GM18909 (cell line): ENCODE measurements at regions not wholly inside any gene's neighbourhood (a gene's known extent, or its start where the extent isn't known, plus 50 kb on each side); places are given as distances from the start of the nearest gene placed in this dataset.

Experiments used
- ATAC-seq: cut with Tn5 transposase; IDR thresholded peaks from one replicate; pipeline ENCODE4 v1.9.1; 2021; ENCODE audit warnings: mild to moderate bottlenecking; ENCODE audit not compliant: unreplicated experiment, poor library complexity

DNA sequence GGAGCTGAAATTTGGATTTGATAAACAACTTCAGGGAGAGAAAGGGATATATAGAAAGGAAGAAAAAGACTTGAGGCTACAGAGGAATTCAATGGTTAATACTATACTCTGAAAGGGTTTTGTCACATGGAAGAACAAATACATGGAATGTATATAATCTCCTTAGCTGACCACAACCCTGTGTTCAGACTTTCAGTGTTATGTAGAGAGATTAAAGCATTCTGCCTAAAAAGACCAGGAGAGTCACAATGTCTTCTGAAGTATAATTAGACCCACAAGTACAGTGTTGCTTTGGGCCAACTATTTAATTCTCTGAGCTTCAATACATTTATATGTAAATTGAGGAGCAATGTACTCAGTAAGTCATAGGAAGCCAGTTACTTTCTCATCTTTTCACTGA, 123.8 kb upstream of the FSHR start:
- no peak for ATAC-seq

DNA sequence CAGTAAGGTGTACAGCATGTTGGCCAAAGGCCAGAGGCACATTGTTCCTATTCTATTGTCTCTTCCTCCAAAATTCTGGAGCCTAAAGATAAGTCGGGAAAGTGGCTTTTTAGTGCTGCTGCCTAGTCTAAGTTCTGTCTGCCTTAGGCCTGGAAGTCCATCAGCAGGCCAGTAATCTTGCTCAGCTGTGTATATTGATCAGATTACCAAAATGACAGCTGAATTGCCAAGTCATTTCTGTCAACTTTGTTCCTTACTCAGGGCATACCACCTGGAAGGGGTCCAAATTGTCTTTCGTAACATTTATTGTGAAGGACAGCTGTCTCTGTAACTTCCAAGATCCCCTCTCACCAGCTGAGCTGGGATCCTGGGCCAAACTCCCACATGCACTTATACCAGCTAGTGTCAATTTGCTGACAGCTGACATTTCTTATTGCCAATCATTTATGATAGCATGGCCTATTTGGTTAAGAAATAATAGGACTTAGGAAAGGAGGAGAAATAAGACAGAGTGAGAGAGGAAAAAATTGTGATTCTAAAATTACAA, 116.8 kb upstream of the FSHR start:
- ATAC-seq, result no peak

DNA sequence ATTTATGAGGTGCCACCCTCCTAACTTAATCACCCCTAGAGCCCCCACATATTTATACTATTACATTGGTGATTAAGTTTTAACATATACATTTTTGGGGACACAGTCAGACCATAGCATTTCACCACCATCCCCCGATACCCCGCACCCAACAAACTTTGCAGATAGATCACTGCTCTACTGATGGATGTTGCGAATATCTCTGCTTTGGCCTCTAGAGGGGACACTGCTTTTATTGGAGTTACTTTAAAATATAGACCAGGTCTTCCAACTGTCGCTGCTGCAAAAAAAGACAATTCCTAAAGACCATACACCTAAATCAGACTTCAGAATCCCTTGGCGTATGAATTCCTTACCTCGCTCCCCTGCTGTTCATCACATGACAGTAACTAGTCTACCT, 115.8 kb upstream of the FSHR start:
- ATAC-seq, result no peak

DNA sequence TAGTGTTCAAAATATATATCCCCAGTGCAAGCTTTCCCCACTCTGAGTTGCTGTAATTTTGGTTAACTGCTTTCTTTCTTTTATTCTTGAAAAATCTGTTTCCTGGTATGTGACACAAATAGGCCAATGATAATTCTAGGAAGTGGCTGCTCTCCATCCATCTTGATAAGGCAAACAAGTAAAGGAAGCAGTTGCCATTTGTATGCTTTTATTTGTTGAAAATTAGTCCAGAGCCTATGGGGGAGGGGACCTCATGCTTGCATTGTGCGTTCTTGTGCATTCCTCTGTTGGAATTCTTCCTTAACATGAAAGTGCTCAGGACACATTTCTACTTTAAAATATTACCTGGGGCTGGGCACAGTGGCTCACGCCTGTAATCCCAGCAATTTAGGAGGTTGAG, 111.2 kb upstream of the FSHR start:
- no peak for ATAC-seq

DNA sequence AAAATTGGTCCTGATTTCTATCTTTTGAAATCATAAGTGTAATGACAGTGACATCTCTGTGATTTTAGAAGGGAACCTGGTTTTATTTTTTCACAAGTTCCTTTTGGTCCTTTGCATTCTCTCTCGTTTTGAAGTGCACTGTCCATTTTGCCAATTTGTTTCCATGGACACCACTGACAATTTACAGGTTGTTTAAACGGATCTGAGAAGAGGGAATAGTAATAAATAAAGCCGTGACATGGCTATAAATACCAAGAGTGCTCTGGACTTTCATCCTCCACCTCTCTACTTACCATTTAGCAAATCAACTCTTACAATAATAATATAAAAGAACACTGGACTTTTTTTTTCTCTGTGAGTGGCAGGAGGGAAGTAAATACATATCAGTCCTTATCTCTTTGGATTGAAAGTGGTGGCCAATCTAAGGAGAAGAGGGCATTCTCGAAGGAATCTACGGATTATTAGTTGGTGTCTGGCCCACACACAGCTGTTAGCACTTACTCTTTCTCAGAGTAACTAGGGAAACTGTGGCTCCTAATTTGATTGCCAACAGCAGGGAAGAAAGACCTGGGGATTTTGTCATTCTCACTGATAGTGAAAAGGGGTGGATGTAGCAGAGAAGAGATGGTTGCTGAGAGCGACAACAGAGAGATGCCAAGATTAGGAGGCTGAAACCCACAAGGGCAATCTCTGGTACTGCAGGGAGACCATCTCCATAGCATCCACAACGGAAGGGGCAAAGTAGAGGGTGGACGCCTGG, 108.7 kb upstream of the FSHR start:
- ATAC-seq, result no peak

DNA sequence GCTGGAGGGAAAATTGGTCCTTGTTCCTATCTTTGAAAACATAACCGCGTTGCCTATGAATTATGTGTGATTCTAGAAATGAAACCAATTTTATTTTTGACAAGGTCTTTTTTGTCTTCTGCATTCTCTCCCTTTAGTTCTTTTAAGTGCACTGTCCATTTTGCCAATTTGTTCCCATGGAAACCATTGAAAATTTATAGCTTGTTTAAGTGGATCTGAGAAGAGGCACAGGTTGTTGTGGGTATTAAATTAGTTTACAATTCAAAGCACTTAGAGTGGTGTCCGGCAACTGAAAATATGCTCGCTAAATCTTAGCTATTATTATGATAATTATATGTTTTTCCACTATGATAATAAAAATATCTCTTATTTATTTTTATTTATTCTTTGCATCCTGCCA, 107.5 kb upstream of the FSHR start:
- ATAC-seq, result no peak

DNA sequence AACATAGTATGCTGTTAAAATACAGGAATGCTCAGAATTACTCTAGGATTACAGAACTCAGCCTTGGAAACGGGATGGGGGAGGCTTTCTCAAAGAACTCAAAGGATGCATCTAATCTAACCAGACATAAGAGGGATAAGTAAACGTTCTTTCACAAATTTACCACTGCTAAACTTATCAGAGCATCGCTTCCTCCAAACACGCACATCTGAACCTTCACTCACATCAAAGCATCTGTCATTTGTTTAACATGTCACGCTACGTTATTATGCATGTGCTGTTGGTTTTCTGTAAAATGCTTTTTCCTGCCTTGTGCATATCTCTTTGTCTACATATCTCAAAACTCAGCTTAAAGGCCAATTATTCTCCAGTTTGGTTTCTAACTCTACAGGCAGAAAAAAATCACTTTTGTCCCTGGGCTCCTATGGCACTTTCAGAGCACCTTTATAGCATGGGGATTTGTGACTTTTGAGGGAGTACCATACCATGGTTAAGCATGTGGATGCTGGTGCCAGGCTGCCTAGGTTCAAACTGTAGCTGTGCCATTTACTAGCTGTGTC, 106.7 kb upstream of the FSHR start:
- no peak for ATAC-seq

DNA sequence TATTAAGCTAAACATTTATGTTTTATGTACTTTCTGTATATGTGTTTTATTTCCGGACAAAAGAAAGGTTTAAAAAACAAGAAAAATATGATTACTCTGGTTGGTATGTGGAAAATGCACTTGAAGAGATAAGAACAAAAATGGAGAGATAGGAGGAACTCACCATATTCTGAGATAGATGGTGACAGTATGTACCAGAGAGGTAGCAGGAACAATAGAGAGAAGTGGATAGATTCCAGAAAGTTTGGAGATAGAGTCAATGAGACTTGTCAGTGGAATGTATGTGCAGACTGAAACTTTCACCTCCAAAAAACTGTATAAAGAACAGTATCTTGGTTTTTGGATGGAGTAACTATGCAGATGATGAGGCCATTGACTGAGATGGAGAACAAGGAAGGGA, 105.6 kb upstream of the FSHR start:
- no peak for ATAC-seq

DNA sequence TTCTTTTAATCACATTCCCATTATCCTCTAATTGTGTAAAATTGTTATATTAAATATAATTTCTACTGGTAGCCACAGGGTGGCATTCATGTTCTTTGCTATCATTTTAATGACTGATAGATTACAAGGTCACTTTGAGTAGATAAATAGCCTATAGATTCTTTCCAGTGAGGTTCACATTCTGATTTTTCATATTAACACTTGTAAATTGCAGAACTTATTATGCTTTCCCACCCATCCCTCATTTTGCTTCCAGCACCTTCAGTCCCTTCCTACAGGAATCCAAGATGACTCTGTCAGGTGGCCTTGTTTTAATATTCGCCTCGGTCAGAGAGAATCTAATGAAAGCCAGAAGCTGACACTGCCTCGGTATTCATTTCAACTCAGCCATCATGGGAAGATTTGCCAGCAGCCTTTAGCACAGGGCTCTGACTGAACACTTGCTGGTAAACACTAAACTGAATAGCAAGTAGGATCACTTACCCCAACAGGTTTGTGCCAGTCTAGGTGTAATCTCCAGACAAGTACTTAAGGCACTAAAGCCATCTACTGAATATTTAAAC, 101.2 kb upstream of the FSHR start:
- no peak for ATAC-seq

DNA sequence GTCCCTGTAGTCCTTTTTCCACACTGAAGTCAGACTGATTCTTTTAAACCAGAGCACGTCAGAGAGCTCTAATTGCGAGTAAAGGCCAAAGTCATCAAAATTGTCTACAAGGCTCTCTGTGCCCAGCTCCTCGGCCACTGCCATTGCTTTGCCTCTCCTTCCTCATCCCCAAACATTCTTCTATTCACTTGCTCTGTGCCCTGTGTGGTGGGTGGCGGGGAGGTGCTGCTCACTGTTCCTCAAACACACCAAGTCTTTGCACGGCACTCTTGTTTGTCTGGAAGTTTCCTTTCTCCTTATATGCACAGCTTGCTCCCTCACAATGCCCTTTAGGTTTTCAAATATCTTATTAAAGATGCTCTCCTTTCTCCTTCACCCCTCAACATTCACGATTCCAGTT, 100.1 kb upstream of the FSHR start:
- no peak for ATAC-seq

DNA sequence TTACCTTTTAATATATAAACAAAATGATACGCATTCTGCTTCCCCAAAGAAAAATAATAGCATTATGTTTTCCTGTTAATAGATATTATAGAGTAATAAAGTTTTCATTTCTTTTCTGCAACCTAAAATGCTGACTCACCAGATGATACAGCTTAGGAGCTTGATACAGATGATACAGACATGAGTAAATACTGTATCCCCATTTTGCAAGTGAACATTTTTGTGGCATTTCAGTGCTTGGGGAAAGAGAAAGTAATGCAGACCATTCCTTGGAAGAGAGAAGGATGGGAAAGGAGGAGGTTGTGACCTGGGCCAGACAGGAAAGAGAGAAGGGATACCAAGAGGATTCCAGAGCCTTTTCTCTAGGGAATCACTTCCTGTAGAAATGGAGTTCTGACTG, 97.5 kb upstream of the FSHR start:
- no peak for ATAC-seq

DNA sequence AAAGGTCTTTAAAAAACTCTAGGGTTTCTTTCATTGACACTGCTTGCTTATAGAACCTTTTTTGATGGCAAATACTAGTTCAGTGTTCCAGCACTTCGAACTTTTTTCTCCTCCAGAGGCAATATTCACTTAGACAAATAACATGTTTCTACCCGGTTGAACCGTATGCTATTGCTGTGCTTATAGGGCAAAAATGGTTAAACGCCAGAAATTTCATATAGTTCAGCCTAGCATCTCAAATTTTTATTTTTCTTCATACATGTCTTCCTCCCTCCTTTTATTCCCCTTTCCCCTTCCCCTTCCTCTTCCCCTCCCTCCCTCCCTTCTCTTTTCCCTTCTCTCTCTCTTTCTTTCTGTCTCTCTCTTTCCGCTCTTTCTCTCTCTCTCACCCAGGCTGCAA, 96.9 kb upstream of the FSHR start:
- no peak for ATAC-seq

DNA sequence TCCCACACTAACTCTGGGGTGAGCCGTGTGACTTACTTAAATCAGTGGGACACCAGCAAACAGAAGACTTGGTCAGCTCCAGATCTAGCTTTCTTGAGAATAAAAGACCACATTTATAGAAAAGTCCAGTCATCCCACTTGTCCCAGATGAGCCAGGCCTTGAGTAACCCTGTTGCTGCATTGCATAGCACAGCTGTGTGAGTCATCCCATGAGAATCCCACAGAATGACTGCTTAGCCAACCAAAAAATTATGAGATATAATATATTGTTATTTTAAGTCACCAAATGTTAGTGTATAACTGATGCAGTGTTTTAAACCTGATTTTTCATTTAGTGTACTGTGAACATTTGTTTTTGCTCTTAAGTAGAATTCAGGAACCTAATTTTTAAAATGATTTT, 94.2 kb upstream of the FSHR start:
- no peak for ATAC-seq

DNA sequence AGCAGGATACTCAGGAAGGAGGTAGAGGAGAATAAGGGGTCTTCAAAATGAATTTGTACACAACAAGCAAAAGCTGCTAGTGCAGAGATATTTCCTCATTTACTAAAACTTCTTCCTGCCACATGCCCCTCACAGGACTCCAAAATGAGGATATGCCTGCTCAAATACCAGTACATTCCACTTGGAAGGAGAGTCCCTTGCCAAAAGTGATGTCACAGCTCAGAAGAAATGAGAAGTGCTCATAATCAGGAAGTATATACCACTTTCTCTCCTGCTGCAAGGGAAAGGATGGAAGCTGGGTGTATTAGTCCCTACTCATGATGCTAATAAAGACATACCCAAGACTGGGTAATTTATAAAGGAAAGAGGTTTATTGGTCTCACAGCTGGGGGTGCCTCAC, 87.7 kb upstream of the FSHR start:
- ATAC-seq, result no peak

DNA sequence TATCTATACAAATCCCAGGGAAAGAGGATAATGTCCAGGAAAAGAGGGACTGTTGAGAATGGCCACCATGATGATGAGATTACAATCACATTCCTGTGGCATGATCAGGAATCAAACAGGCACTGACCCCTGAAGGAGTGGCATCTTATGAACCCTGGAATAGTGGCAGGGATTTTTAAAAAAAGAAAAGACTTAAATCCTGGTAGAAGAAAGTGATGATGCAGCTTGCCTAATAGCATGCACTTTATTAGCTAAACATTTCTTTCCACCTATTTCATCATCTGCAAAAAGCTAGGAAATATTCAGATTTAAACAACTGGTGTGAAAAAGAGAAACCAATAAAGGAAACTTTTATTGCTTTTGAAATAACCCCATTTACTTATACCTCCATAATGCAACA, 87.2 kb upstream of the FSHR start:
- no peak for ATAC-seq

DNA sequence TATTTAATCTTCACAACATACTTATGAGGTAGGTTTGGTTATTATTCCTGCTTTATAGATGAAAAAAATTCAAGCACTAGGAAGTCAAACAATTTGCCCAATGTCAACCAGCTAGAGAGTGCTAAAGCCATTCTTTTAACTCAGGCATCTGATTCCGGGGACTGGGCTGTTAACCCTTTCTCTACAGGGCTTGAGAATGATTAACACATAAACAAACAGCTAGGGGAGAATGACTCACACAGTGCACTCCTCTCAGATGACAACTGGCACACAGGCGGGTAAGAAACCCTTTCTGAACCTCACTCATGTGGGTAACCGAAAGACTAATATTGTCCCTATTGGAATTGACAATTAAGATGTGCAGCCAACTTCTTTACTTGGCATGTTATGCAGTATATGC, 86.3 kb upstream of the FSHR start:
- ATAC-seq, result no peak

DNA sequence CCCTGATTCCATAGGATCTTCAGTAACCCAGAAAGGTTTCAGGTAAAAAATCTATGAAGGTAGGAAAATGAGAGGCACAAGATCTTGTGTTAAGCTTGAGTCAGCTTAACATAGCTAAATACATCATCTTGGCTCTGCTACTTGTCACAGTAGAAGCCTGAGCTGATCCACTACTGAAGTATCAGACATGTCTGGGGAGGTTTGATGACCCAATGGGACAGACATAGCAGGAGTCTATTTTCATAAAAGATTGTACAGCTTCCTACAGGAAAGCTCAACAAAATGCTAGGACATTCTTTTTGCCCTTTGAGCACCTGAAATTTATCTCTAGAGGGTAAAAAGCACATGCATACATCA, 84.3 kb upstream of the FSHR start:
- no peak for ATAC-seq

DNA sequence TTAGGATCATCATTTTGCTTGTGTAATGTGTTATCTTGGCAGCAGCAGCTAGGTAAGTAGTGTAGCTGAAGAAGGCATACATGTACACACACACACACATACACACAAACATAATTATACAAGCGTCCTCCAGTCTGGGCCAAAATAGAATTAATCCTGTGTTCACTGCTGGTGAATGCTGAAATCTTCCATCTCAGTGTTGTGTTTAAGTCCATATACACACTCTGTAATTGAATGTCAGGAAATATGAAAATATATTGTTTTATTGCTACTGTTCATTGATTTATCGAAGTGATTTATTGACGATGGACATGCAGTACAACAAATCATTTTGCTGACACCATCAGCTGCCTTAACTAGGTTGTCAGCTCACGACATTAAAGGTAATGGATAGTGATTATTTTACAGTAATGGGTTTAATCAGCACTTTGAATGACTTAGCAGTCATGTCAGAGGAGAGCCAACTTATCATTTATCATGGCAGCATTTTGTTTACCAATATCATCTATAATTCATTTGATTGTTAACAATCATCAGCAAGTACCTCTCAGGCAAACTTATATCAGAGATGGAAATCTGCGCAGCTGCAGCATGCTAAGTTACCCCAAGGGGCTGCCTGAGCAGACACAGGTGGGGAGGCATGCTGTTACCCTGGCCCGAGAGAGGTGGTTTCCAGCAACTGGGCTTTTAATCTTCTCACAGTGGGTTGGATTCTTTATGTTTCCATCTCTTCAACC, 83.7 kb upstream of the FSHR start:
- no peak for ATAC-seq

DNA sequence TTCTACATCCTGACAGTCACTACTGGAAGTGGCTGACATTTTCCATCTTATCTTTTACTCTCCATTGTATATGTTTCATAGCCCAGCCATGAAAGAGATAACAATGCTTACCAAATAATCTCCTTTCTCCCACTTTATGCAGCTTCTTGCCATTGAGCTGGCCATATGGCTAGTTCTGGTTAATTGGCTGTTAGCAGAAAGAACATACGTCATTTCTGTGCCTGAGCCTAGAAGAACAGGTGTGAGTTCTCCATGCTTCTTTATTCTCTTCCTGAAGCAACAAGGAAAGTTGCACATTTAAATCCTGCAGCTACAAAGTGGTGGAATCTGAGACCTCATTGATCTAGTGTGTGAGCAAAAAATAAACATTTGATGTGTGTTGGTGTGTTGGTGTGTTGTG, 82.0 kb upstream of the FSHR start:
- ATAC-seq, result no peak

DNA sequence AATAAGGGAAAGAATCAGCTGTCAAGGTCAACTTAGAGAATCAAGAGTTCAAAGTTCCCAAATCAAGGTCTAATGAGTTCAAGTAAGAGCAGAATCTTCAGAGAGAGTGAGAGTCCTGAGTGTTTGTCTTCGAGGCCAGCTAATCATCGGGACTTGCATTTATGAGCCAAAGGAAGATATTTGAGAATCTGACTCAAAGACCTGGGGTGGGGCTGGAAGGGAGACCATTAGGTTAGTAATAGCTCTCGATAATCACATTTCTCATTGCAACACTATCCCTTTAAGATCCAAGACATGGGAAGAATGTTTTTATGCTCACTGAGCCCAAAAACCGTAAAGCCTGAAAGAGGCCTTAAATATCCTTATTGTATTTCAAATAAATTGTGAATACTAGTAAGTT, 72.0 kb upstream of the FSHR start:
- ATAC-seq, result no peak

DNA sequence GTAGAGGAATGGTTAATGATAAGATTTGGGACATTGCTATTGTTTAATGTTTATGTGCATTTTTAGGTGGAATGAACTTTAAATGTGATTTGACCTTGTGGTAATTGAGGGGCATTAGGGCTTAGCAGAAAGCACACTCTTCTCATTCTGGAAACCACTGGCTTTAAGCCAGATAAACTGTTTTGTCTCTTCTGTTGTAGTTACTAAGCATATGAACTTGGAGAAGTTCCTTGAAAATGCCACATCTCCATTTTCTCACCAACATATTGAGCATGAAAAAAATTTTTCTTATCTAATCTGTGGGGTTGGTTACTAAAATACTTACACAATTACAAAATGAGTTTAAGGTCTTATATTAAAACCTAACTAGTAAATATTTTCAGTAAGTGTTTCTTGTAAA, 70.8 kb upstream of the FSHR start:
- no peak for ATAC-seq
